HG03378 (cell line): ENCODE measurements at regions not wholly inside any gene's neighbourhood (a gene's known extent, or its start where the extent isn't known, plus 50 kb on each side); places are given as distances from the start of the nearest gene placed in this dataset.

Experiments used
- ATAC-seq: cut with Tn5 transposase; IDR thresholded peaks from one replicate; pipeline ENCODE4 v1.9.1; 2021; ENCODE audit warnings: mild to moderate bottlenecking, moderate library complexity; ENCODE audit not compliant: unreplicated experiment

DNA sequence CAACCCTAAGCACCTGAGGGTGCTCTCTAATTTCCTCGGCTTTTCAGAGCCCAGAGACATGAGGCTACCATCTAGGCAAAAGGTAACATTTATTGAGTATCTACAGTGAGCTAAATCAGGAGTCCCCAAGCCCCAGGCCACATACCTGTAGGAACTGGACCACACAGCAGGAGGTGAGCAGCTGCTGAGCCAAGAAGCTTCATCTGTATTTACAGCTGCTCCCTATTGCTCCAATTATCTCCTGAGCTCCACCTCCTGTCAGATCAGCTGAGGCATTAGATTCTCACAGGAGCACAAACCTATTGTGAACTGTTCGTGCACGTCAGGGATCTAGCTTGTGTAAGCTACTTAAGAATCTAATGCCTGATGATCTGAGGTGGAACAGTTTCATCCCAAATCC, 70.2 kb downstream of the RND3 start:
- ATAC-seq, result no peak

DNA sequence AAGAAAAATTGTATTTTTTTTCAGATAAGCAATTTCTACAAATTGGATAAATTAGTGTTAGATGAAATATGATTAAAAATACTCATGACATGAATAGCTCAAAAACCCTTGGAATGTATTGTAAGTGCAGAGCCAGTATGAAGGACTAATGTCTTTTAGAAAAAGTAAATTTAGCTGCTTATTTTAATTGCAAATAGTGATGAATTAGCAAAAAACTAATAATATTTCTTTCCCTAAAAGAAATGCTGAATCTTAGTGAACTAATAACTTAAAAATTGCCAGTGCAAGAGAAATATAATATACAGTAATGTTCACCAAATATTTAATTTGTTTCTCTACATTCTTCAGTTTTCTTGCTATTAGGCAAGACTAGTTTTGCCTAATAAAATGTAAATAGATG, 72.4 kb downstream of the RND3 start:
- ATAC-seq, result no peak

DNA sequence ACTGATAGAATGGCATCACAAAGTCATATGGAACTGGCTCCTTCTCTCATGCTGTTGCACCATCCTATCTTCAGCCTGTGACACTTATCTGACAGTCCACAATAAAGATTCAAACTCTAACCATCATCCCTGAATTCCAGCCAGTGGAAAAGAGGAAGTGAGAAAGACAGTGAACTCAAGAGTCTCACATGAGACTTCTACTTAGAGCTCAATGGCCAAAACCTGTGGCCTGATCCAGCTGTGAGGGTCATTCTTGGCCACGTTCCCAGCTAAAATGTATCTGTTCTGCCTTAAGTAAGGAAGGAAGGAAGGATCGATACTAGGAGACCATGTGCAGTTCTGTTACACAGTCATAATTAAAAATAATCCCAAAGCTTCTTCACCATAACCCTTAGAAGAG, 73.6 kb downstream of the RND3 start:
- no peak for ATAC-seq

DNA sequence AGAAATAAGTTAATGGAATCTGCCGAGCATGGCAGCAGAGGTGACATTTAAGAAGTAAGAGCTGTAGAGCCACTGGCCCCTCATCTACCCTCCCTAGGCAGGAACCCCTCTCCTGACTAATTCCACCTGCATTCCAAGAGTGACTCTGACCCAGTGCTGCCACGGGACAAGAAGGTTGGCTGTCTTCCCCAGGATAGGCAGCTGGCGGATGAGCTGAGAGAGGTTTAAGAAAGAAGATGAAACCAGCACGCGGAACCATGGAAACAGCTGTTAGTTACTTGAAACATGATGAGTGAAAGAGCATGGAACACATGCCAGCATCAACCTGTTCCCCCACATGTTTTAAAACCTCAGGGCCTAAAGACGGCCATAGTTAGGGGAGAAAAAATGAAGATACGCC, 74.1 kb downstream of the RND3 start:
- no peak for ATAC-seq

DNA sequence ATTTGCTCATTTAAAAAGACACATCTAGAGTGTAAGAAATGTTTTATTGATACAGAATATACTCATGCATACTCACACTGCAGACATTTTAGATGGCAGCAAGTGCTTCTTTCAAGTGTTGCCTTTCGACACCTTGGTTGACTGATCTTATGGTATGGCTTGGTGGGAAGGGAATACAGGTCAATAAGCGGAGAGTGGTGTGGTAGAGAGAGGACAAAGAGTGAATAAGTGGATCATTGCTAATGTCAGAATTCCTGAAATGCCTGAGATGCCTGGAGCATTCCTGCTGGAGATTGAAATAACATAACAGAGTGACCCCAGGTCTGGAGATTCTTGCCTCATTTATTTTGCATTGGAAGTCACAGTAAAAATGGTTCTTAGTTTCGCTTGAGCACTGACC, 76.7 kb downstream of the RND3 start:
- ATAC-seq, result no peak

DNA sequence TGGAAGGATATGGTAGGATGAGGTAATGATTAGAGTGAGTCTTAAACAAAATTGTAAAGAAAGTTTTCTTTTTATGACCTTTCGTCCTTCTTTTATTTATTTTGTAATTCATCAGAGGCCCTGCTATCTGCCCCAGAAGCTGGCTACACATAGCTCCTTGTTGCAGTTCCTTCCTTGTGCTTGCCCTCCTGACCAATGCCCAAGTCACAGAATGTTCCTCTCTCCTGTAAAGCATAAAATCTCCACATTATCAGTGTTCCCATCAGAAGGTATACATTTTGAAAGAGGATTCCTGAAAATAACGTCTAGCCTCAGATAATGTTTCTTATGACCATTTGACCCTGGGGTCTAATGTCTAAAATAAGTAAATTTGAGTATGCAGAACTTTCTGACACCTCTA, 78.3 kb downstream of the RND3 start:
- ATAC-seq, result no peak

DNA sequence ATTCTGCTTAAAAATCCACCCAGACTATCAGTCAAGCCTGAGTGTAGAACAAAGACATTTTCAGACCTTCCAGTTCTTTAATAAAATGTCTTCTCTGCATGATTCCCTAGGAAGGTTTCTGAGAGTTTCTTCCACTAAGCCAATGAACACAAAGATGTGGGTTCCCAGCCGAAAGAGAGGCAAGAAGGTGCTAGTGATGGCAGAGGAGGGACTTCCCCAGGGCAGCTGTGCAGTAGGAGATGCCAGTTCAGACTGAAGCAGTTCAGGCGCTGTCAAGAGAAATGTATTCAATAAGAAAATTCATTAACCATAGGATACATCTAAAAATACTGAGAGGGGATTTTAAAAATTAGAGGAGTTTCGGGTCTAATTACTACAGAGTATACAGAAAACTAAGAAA, 83.3 kb downstream of the RND3 start:
- ATAC-seq, result no peak

DNA sequence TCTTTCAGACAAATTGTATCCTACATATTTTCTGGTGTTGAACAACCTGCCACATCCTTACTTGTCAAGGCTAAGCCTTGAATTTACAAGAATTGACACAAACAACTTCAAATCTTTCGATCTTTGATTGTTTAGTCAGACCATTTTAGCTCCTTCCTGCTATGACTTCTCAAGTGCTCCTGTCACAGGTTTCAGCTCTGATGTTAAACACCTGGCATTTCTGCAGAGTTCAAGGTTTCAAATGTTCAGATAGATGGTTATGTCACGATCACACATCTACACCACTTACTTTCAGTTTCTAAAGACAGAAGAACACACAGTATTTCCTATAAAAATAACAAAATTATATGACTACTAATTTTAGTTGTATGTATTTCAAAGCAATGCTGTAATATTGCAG, 84.0 kb downstream of the RND3 start:
- ATAC-seq, result peak; percentile 77

DNA sequence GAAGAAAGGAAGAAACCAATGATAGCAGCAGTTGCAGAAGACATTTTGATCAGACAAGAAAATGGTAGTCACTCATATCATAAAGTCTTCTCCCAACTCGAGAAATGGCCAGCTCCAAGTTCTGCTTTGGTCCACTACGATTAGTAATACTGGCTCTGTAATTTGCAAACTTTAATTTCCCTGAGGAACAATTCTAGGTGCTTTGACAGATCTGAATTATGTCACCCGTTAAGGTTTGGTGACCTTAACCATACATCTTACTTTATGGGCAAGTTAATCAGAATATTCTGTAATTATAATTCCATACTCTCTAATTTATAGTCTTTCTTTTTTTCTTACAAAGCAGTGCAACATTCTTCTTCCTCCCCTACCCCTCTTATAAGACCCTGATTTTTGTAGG, 84.5 kb downstream of the RND3 start:
- no peak for ATAC-seq

DNA sequence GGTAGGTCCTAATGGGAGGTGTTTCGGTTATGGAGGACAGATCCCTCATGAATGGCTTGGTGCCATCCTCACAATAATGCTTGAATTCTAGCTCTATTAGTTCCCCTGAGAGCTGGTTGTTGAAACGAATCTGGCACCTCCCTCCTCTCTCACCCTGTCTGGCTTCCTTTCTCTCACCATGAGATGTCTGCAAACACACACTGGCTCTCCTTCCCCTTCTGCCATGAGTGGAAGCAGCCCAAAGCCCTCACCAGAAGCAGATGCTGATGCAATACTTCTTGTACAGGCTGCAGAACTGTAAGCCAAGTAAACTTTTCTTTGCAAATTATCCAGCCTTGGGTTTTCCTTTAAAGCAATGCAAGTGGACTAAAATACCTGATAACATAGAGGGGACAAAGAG, 86.6 kb downstream of the RND3 start:
- ATAC-seq, result no peak

DNA sequence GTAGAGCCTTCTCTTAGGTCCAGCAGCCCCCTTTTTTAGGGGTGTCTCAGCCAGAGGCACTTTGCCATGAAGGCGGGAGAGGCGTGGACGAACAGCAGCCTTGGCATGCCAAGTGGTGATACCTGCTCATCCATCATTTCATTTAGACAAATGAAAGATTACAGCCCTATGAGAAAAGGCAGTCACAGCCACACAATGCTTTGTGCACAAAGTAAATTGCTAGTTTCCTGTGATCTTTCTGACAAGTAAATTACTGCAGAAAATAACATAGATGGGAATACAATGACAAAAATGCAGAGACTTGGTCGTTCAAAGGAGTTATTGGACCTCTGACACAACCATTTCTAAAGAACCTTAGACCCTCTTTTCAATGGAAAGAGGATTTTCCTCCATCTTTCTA, 94.9 kb downstream of the RND3 start:
- no peak for ATAC-seq

DNA sequence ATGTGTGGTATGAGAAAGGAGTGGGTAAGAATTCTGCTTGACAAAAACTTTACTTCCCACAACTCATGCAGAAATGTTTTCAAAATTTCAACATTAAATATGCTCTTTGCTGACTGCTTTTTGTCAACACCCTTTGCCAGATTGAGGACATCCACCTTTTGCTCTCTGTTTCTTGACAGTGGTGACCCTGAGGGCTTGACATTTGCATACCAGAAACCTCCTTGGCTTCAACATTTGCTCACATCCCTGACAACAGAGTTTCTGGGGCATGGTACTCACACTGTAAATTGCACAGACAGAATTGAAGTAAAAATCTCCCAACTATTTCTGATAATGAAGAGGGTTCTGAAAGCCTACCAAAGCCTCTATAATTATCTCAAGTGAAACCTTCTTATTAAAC, 95.7 kb downstream of the RND3 start:
- ATAC-seq, result no peak

DNA sequence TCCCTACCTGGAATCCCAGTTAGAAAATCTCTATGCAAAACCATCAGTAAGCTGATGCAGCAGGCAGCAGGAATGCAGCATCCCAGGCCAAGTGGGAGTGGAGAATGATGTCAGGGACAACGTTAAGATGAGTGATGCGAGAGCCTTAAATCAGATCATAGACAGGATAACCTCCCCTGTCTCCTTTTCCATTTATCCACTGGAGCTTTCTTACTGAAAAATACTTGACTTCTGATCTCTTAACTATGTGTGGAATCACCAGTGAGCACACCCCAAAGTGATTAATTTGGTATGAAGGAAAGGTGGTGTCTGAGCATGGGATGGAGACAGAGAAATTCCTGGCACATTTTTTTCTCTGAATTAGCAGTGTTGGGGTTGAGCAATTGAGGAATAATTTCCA, 98.0 kb downstream of the RND3 start:
- ATAC-seq, result no peak

DNA sequence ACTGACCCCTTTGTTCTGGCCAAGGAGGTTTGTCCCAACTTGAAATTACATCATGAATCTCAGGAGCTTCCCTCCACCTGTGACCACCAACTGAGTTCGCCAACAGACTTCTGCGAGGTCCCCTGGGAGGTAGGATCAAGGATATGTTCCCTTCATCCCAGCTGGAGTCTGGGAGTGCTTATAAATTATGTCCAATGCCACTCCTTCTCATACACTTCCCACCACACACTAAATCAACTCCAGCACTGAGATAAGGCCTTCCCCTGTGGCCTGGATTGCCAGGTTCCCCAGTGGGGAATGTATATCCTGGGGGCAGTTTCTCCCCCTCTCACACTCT, 99.2 kb downstream of the RND3 start:
- ATAC-seq, result no peak

DNA sequence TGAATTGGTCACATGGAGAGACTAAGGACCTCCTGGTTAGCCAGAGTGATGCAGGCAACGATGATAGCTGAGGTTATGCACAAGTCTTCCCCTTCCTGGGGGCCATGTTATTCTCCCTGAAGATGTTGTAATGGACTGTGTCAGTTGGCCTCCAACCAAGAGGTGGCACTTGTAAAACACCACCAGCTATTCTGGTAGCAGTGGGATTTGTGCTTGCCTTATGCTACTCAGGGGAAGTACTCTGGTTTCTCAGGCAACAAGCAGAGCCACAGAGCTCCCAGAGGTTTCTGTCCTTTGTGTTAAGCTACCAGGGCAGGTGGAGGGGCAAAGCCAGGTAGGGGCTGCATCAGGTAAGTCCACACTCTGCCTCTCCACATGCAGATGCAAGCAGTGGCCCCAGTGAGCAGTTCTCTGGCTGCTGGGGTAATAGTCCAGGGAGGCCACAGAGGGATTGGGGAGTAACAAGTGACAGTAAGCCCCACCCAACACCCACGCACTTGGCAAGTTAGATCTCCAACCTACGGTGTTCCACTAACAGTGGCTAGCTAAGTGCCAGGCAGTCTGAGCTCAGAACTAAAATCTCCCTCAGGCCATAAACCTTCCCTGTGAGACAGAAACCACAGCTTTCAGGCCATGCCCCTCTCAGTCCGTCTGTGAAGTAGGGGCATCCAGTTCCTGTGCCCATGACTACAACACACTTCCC, 99.7 kb downstream of the RND3 start:
- ATAC-seq, result no peak

DNA sequence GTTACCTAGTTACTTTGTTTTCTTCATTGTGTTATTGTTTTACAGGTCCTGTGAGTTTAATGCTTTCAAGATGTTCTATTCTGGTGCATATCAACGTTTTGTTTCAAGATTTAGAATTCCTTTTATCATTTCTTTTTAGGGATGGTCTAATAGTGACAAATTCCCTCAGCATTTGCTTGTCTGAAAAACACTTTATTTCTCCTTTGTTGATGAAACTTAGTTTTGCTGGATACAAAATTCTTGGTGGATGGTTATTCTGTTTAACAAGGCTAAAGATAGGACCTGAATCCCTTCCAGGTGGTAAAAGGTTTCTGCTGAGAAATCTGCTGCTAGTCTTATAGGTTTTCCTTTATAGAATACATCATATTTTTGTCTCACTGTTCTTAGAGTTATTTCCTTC, 102.3 kb downstream of the RND3 start:
- ATAC-seq, result no peak

DNA sequence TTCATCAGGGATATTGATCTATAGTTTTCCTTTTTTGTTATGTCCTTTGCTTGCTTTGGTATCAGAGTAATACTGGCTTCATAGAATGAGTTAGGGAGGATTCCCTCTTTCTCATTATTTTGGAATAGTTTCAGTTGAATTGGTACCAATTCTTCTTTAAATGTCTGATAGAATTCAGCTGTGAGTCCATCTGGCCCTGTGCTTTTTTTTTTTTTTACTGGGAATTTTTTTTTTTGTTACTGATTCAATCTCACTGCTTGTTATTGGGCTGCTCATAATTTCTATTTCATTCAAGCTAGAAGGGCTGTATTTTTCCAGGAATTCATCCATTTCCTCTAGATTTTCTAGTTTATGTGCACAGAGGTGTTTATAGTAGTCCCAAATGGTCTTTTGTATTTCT, 103.9 kb downstream of the RND3 start:
- ATAC-seq, result no peak

DNA sequence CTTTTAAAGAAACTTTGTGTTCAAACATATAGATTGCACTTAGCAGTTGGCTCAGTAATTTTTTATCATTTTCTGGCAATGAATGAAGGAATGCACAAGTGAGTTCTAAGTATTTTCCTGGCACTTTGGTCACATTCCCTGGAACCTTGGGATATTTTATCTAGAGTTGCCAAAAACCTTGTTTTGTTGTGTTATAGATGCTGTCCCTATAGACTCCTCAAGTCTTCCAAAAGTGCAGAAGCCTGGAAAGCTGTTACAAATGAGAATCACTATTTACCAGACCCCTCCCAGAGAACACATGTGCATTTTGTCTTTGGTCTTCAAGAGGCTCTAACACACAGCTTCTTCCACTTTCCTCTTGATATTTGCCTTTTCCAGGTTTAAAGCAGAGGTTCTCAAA, 108.3 kb downstream of the RND3 start:
- no peak for ATAC-seq

DNA sequence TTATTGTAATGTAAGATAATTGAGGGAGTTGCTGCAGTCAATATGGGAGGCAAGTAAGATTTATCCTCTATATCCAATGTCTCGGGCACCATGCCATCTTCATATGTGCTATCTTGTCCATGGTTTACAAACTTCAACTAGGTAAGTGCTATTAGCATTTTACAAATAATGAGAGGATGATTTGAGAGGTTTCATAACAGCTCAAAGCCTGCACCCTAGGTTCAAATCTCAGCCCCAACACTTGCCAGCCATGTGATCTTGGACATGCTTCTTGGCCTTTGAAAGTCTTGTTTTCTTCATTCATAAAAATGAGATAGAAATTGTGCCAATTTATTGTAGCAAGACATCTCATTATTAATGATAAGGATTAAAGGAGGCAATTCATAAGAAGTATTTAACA, 108.8 kb downstream of the RND3 start:
- no peak for ATAC-seq

DNA sequence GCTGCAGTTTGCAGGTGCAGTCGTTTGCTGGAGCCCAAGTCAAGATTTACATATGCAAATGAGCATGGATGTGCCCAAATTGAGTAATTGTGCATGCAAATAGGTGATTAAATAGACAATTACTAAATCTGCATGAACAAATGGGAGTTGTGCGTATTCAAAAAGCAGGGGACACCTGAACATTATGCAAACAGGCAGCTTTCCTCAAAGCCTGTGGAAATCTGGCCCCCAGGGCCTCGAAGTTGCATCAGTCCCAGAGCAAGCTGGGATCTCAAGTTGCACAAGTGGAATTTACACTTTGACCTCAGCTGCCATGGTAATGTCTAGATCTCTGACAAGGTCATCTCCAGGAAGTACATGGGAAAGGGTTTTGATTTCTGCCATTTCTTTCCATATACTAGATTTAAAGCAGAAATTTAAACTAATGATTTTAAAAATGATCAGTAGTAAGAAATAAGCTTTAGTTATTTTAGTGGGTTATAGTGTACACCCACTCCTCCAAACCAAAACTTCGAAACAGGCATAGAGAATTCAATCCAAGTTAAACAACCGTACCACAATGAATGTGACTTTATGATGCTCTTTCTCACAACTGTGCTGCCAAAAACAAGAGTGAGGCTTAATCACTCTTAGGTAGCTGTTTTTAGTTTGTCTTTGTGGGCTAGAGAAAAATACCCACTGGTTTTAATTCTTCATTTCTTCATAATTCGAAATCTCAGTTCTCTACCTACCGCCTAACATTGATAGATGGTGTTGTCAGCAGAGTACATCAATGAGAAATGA, 110.7 kb downstream of the RND3 start:
- no peak for ATAC-seq

DNA sequence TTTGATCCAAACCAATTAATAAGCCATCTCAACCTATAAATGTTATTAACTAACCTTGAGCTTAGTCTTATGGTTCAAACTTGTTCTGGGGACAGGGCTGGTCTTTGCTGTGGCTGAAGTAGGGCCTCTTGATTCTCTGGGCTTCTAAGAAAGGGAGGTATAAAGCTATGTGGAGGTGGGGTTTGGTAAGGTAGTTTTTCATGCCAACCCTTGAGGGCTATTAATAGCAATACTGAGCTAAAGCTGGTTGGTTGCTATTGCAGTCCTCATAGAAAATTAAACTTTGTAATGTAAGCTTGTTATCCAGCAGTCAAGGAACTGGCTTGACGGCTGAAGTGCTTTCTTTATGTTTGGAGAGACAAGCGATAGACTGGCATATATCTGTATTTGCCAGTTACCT, 112.1 kb downstream of the RND3 start:
- ATAC-seq, result no peak

DNA sequence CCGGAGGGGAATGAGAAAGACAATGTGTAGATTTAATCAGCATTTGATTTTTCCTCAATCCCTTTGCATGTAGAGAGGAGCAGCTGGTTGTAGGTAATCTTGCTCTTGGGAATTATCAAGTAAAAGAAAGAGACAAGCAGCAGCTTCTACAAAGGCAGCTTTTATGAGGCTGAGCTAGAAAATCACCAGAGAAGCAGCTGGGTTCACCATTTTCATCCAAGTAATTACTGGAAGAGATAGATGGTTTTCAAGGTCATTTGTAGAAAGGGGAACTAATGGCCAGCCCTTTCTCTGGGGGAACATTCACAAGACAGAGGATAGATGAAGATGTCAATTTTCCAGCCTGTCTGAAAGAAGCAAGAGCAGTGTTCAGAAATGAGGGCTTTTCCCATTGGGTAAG, 113.0 kb downstream of the RND3 start:
- no peak for ATAC-seq

DNA sequence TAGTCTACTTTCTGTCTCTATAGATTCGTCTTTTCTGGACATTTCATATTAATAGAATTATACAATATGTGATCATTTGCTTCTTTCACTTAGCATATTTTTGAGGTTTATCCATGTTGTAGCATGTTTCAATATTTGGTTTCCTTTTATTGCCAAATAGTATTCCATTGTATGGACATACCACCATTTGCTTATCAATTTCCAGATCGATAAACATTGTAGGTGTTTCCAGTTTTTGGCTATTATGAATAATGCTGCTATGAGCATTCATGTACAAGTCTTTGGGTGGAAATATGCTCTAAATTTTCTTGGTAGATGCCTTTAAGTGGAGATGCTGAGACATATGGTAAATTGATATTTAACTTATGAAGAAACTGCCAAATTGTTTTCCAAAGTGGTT, 114.1 kb downstream of the RND3 start:
- ATAC-seq, result no peak
